ENCODE measurements at regions not wholly inside any gene's neighbourhood (a gene's known extent, or its start where the extent isn't known, plus 50 kb on each side); places are given as distances from the start of the nearest gene placed in this dataset.
A peak's percentile ranks its signal among the peaks of the same experiment; 100 is the strongest.

- H3K4me3 ChIP-seq (ENCODE audit: low read depth, low read length) = no peak overlapping the region
- no peak for TF ChIP-seq CTCF (IDR thresholded peaks at IDR 0.05; ENCODE audit: control insufficient read depth, extremely low read depth, insufficient read depth)
- DNase-seq (ENCODE audit: low read depth) = no peak
Observed at GRCh38 chr6:113646701-113647100, 210.4 kb upstream of the MARCKS start.

GRCh38 chr6:113647143-113647889, 209.8 kb upstream of the MARCKS start:
- no peak for DNase-seq (ENCODE audit: low read depth)
- TF ChIP-seq CTCF (IDR thresholded peaks at IDR 0.05; ENCODE audit: control insufficient read depth, extremely low read depth, insufficient read depth) = no peak
- H3K4me3 ChIP-seq (ENCODE audit: low read depth, low read length) = no peak overlapping the region

- no peak for DNase-seq (ENCODE audit: low read depth)
- no peak for TF ChIP-seq CTCF (IDR thresholded peaks at IDR 0.05; ENCODE audit: control insufficient read depth, extremely low read depth, insufficient read depth)
- no peak overlapping the region for H3K4me3 ChIP-seq (ENCODE audit: low read depth, low read length)
Observed at GRCh38 chr6:113648698-113649097, 208.4 kb upstream of the MARCKS start.

GRCh38 chr6:113649276-113649675, 207.9 kb upstream of the MARCKS start:
- no peak overlapping the region for H3K4me3 ChIP-seq (ENCODE audit: low read depth, low read length)
- TF ChIP-seq CTCF (IDR thresholded peaks at IDR 0.05; ENCODE audit: control insufficient read depth, extremely low read depth, insufficient read depth) = no peak
- DNase-seq (ENCODE audit: low read depth) = peak; percentile 45

- no peak overlapping the region for H3K4me3 ChIP-seq (ENCODE audit: low read depth, low read length)
- no peak for DNase-seq (ENCODE audit: low read depth)
- no peak for TF ChIP-seq CTCF (IDR thresholded peaks at IDR 0.05; ENCODE audit: control insufficient read depth, extremely low read depth, insufficient read depth)
Observed at GRCh38 chr6:113649880-113650609, 207.1 kb upstream of the MARCKS start.

- no peak for TF ChIP-seq CTCF (IDR thresholded peaks at IDR 0.05; ENCODE audit: control insufficient read depth, extremely low read depth, insufficient read depth)
- no peak overlapping the region for H3K4me3 ChIP-seq (ENCODE audit: low read depth, low read length)
- DNase-seq (ENCODE audit: low read depth) = no peak
Observed at GRCh38 chr6:113650610-113650979, 206.6 kb upstream of the MARCKS start.
